ENCODE measurements at regions not wholly inside any gene's neighbourhood (a gene's known extent, or its start where the extent isn't known, plus 50 kb on each side); places are given as distances from the start of the nearest gene placed in this dataset.

GRCh38 chr9:118305331-118305730 lies 601.1 kb downstream of the TLR4 start:
- Histone ChIP-seq H3K4me3 (no peak overlapping the region), H3K27ac (0 out of 6 replicates have a peak overlapping the region, but pooled peaks of 1 of the 2 experiments have one; percentile 4), H3K4me1 (0 out of 3 replicates have a peak, but pooled peaks cover 14% of the 10 kb centered on the region), H3K4me2 (no peak overlapping the region), H3K9me3 (no peaks in the 10 kb centered on the region)
- ChIA-PET POLR2A (no interaction called here), CTCF (no interaction called here)
- 43% methylated on average over 1 of the region's 1 CpG for WGBS (ENCODE audit: missing lambda C conversion rate)
- no peak for FAIRE-seq
- ATAC-seq = no peak
- DNase-seq (ENCODE audit: low read depth in 1 of 2, low spot score in 1 of 2) = no peak
- no peak for TF ChIP-seq FOSB (CRISPR knock-in tag; IDR thresholded peaks at IDR 0.05)
- TF ChIP-seq MYC (IDR thresholded peaks at IDR 0.05; ENCODE audit: borderline replicate concordance, low read length) = no peak
- no peak for TF ChIP-seq CBX8 (IDR thresholded peaks at IDR 0.05)
- no peak for TF ChIP-seq RFX5 (IDR thresholded peaks at IDR 0.05)
- TF ChIP-seq POLR2AphosphoS2 (conservative IDR thresholded peaks at IDR 0.05; ENCODE audit: low read length) = no peak
- TF ChIP-seq RAD21 (conservative IDR thresholded peaks at IDR 0.05 in 1 of 2, IDR thresholded peaks at IDR 0.05 in 1 of 2) = no peak
- no peak for TF ChIP-seq HOXB5 (CRISPR knock-in tag; IDR thresholded peaks at IDR 0.05)
- TF ChIP-seq FOXS1 (CRISPR knock-in tag; IDR thresholded peaks at IDR 0.05) = no peak
- TF ChIP-seq EP300 (IDR thresholded peaks at IDR 0.05) = no peak
- TF ChIP-seq ZFP36 (IDR thresholded peaks at IDR 0.05; ENCODE audit: borderline replicate concordance, partially characterized antibody) = no peak
- TF ChIP-seq USF2 (IDR thresholded peaks at IDR 0.05) = no peak
- no peak for TF ChIP-seq REST (IDR thresholded peaks at IDR 0.05)
- TF ChIP-seq RCOR1 (IDR thresholded peaks at IDR 0.05; ENCODE audit: low read depth, low read length) = no peak
- TF ChIP-seq NFE2L2 (conservative IDR thresholded peaks at IDR 0.05; ENCODE audit: low read length) = no peak
- TF ChIP-seq RNF2 (IDR thresholded peaks at IDR 0.05; ENCODE audit: borderline replicate concordance, low read depth) = no peak
- no peak for TF ChIP-seq ELK1 (IDR thresholded peaks at IDR 0.05; ENCODE audit: low read depth, low read length)
- TF ChIP-seq MAX (IDR thresholded peaks at IDR 0.05) = no peak
- no peak for TF ChIP-seq ATOH8 (CRISPR knock-in tag; IDR thresholded peaks at IDR 0.05; ENCODE audit: low read depth)

GRCh38 chr9:118306801-118307200 lies 602.6 kb downstream of the TLR4 start:
- 18% methylated on average over 3 of the region's 3 CpGs for WGBS (ENCODE audit: missing lambda C conversion rate)
- POLR2A ChIA-PET = no interaction called here
- Histone ChIP-seq H3K9me3 (no peaks in the 10 kb centered on the region), H3K27ac (no peak overlapping the region), H3K4me3 (no peak overlapping the region), H3K4me2 (peak overlapping the region; percentile 18; the same call in 2 of the 3 replicates), H3K4me1 (0 out of 3 replicates have a peak, but pooled peaks cover 14% of the 10 kb centered on the region)
- ATAC-seq (no peak), DNase-seq (ENCODE audit: low read depth in 1 of 2, low spot score in 1 of 2) (no peak), FAIRE-seq (no peak)
- TF ChIP-seq NPAS2 (CRISPR knock-in tag; IDR thresholded peaks at IDR 0.05; ENCODE audit: borderline replicate concordance) (no peak), HOXA7 (CRISPR knock-in tag; IDR thresholded peaks at IDR 0.05) (no peak), ZNF302 (CRISPR knock-in tag; IDR thresholded peaks at IDR 0.05) (no peak), ZSCAN20 (CRISPR knock-in tag; IDR thresholded peaks at IDR 0.05) (no peak), SREBF2 (IDR thresholded peaks at IDR 0.05) (no peak), RNF2 (IDR thresholded peaks at IDR 0.05; ENCODE audit: borderline replicate concordance, low read depth) (no peak)
- CTCF ChIA-PET = no interaction called here

Data from A549 (cell line).